HG02973 (cell line): ENCODE measurements at regions not wholly inside any gene's neighbourhood (a gene's known extent, or its start where the extent isn't known, plus 50 kb on each side); places are given as distances from the start of the nearest gene placed in this dataset.
A peak's percentile ranks its signal among the peaks of the same experiment; 100 is the strongest.

Experiments
- ATAC-seq: cut with Tn5 transposase; IDR thresholded peaks from one replicate; pipeline ENCODE4 v1.9.1; 2021; ENCODE audit warnings: moderate library complexity; ENCODE audit not compliant: unreplicated experiment

DNA sequence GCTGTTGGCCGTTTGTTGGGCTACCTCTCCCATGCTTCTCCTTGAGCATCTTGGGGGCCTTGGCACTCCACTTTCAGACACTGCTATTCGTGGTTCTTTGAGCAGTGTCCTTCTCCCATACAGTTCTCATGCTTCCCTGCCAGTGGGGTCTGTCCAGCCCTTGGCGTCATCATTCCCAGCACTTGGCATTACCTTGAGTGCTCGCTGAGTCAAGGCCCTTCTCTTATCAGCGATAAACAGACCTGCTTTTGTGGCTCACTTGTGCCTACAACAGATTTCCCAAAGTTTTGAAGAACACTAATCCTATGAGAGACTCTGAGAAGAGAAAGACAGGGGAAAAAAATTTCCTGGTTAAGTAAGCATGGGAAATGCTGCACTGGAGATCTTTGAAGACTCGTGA is 85.3 kb downstream of the NOC3L start:
- ATAC-seq, result no peak

DNA sequence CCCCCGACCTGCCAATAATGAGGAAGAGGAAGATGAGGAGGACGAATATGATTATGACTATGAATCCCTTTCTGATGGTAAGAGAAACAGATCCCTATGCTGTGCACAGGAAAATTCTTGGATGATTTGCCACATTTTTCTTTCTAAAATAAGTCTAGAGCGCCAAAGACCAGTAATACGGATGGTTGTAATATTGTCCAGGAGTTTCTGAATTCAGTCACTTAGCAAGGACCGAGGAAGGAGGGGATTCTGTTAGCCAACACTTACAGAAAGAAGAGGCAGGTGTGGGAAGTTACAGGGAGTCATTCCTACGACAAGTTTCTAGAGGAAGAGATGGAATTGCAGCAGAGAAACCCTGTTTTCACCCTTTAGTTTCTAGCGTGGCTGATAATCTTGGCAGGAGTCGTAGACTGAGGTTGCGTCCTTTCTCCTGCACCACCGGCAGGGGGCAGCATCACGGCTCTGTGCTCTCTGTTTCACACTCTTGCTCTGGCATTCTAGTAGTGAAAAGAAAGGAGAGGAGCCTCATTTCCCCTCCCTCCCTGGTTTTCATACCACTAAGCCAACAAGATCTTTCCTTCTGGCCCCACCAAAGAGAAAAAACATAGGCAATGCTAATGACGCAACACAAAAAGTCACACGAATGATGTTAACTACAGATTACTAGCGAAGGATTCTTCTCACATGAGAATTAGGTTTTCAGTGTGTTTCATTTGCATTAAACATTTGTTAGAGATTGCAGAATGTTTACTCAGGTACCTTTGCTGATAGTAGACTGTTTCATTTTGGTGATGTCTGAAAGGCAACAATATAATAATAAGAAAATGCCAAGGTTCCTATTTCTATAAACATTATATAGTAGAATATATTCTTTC is 82.7 kb downstream of the NOC3L start:
- ATAC-seq, result peak; percentile 70

DNA sequence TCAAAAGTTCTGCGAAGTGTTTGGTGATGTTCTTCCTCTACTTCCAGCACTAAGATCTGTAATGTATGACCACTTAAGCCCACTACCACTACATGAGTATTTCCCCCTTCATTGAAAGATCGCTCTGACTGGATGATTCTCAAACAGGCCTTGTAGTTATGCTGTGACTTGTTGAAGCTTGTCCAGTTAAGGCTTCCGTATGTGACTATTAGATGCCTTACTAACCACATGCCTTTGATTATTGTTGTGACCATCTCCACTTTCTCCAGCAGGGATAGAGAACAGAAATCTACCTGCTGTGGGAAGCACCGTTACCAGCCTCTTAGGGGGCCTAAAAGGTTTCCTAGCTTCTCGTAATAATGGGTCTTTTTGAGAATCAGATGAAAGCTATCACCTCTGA is 81.1 kb downstream of the NOC3L start:
- ATAC-seq, result no peak

DNA sequence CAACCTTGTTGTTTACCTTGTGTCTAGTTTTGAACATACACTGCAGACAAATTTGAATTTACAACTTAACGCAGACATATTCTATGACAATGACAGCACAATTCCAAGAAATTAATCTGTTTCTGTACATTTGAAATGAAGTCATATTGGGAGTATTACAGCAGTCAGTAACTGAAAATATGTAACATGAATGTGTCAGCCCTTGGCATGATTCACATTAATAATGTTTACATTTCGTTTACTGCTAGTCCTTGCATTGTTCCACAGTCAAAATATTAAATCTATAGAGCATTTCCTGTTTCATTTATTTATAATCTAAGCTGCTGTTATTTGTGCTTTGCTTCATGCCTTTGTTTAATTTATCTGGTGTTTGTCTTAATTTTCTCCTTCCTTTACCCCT is 80.4 kb downstream of the NOC3L start:
- ATAC-seq, result no peak
